ENCODE measurements at regions not wholly inside any gene's neighbourhood (a gene's known extent, or its start where the extent isn't known, plus 50 kb on each side); places are given as distances from the start of the nearest gene placed in this dataset.

DNA sequence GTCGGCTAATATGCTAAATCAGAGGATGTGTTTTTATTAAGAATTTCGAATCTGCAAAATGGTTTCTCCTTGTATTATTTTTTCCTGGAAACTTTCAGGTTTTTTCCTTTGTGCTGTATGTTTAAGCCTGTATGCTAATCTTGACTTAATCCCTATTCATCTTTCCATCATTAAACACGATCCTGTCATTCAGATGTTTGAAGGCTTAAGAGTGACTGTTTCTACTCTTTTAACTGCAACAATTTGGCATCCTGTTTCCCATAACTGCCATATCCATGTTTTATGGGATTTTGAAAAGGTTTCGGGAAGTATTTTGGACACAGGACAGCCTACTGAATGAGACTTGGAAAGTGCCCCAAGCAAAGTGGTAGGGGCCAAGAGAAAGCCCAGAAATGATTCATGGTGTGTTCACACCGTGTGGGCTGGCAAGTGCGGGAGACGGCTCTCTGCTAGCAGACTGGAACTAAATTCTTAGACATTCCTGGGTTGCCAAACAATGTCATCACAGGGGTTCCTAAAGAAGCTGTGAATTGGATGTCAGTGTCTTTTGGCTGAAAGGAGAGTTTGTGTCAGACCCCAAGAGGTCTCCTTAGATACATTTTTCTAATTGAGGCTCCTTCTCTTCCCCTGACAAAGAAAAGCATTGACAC lies 125.4 kb upstream of the ADAMTS16 start:
- DNase-seq (ENCODE audit: low spot score), result no peak

DNA sequence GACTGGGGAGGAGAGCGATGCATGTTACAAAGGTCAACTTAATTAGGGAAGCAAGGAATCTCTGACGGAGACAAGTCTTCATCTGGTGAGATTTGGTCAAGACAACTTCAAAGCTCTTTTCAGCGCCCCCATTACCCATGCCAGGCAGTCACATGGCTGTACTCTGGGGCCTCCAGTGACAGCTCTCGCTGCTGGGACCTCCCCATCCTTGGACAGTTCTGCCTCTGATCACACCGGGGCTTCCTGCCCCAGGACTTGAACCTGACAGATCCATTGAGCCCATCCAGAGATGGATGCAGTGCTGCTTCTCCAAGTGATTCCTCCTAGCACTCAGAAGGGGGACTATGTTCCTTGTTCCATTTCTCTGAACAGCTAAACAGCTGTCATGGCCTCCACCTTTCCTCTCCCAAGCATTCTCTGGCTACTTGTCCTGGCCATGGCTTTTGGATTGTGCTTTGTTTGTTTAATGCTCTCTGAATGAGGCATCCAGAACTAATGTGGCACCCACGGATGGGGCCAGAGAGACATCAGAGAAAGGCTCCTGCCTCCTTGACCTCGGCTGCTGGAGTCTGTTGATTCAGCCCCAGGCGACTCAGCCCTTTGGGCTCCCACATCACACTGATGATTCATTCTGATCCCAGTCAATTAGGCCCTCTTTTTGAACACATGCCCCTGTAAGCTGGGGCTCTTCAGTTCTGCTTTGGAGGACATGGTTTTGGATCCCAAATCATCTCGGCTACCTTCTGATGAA lies 122.1 kb upstream of the ADAMTS16 start:
- DNase-seq (ENCODE audit: low spot score), result no peak

DNA sequence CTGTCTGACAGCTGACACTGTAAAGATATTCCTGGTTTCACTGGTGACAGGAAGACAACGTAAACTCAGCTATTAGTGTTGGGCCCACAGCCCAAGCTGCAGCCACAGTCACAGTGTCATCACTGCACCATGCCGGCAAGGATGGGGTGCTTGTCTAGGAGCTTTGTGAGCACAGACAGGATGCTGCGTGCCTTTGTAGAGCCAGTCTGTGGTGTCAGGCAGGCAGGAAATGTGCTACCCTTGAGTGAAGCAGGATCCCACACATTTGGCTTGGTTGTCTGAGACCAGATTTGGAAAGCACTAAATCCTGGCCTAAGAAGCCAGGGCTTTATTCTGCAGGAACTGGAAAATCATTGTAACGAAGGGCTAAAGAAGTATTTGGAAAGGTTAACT lies 121.6 kb upstream of the ADAMTS16 start:
- no peak for DNase-seq (ENCODE audit: low spot score)

DNA sequence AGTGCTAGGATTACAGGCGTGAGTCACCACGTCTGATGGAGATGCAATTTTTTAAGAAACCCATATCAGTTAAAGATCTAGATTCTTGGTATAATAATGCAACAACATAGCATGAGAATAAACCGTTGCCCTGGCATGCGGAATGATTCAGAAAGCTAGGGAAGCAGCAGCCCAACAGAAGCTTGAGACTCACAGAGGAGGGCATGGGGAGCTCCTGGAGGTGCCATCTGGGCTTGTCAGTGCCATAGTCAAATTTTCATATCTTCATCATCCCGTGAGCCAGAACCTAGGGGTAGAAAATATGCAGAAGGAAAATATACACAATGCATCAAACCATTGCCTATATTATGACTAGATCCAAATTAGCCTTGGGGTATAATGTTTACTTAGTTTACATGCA lies 118.7 kb upstream of the ADAMTS16 start:
- DNase-seq (ENCODE audit: low spot score), result no peak

DNA sequence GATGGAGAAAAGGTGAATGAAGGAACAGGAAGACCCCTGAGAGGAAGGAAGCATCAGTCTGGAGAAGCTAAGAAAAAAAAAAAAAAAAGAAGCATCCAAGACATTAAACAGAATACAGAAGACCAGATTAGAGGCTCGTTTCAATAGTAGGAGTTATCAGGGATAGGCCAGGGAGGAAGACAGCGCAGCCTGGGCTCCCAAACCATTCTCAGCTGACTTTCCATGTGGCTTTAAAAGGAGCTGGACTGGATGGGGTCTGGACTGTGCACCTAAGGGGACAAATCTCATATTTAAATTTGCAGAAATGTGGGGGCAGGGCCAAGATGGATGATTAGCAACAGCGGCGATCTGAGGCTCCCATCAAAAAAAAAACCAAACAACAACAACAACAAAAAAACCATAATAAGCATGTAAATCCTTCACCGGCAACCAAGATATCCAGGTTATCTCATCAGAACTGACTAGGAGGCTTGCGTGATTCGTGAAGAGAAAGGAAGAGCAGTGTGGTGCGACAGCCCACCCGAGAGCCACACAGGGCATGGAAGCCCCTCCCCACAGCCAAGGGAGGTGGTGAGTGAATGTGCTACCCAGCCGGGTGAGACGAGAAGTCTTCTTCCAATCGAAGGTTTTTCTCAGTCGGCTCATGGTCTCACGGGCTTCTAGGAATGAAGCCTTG lies 114.9 kb upstream of the ADAMTS16 start:
- no peak for DNase-seq (ENCODE audit: low spot score)

DNA sequence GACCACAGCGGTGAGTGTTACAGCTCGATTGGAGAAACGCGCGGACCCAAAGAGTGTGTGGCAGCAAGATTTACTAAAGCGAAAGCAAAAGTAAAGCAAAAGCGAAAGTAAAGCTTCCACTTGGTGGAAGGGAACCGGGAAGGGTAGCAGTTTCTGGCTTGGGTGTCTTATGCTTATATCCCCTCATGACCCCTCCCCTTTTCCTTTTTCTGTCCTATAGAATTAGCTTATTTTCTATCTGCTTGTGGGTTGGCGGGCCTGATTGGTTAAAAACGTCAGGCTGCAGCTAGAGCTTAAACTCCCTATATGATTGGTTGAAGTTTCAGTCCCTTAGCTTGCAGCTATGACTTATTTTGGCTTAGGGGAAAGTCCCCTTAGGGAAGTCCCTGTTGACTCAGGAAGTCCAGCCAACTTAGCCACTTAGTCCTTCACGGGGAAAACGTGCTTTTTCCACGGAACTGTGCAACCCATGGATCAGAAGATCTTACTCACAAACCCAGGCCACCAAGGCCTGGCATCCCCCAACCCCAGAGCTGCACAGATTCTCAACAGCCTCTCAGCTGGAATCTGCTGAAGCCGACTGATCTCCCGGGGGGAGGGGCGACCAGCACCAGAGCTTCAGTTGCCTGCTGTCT lies 114.2 kb upstream of the ADAMTS16 start:
- no peak for DNase-seq (ENCODE audit: low spot score)

DNA sequence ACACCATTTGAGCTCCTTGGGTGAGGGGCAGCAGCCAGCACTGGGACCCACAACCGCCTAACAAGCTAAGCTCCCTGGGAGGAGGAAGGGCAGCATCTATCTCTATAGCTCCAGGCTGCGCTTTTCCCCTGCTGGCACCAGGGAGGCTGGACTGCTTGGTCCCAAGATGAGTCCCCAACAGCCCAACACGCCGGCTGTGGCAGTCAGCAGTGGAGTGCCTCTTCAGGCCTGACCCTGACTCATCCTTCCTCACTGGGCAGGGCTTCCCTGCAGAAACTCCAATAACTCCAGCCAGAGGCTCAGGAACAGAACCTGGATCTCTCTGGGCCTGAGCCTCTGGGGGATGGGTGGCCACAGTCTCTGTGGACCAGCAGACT lies 113.7 kb upstream of the ADAMTS16 start:
- DNase-seq (ENCODE audit: low spot score), result no peak

DNA sequence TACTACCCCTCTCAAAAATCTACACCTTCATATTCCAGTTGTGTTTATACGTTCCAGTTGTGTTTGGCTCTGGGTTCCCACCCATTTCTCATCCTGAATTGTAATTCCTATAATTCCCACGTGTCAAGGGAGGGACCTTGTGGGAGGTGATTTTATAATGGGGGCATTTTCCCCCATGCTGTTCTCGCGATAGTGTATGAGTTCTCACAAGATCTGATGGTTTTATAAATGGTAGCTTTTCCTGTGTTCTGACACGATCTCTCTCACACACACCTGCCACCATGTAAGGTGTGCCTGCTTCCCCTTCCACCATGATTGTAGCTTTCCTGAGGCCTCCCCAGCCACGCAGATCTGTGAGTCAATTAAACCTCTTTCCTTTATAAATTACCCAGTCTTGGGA lies 108.5 kb upstream of the ADAMTS16 start:
- DNase-seq (ENCODE audit: low spot score), result no peak

DNA sequence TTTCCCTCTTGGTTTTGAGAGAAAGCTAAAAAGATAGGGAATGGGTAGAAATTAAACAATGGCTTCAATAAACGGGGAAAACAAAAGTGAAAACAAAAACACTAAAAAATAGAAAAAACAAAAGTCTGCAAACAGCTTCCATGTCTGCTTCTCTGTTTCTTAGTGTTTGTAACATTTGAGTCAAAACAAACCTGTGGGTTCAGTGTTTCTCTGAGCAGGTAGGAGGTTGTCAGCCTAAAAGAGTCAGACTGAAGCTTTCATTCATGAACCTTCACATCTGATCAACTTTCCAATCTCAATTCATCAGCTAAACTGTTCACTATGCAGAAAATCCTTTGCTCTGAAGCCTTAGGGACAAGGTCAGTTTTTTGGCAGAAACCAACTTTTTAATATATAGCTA lies 102.5 kb upstream of the ADAMTS16 start:
- DNase-seq (ENCODE audit: low spot score), result no peak

DNA sequence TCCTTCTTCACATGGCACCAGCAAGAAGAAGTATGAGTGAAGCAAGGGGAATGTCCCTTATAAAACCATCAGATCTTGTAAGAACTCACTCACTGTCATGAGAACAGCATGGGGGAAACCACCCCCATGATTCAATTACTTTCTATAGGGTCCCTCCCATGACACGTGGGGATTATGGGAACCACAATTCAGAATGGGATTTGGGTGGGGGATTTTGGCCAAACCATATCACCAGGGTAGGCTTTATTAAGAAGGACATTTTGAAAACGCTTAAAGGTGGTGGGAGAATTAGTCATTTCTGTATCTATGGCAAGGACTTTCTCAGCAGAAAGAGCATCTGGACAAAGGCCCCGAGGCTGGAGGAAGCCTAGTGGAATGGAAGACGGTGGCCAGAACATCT lies 100.2 kb upstream of the ADAMTS16 start:
- DNase-seq (ENCODE audit: low spot score), result no peak

DNA sequence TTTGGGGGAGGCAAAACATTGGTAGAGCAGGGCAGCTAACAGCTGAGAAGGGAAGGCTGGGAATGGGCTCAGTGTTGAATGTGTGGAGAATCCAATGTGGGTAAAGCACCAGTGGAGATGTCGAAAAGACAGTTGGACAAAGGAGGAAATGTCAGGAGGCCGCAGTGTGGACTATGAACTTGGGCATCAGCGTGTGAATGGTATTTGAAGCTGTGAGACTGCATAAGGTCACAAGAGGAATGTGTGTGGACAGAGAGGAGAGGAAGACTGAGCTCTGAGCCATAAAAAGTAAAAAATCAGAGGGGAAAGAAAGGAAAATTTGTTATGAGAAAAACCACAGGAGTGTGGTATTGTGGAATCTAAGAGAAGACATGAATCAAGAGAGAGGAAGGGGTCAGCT lies 99.4 kb upstream of the ADAMTS16 start:
- no peak for DNase-seq (ENCODE audit: low spot score)

DNA sequence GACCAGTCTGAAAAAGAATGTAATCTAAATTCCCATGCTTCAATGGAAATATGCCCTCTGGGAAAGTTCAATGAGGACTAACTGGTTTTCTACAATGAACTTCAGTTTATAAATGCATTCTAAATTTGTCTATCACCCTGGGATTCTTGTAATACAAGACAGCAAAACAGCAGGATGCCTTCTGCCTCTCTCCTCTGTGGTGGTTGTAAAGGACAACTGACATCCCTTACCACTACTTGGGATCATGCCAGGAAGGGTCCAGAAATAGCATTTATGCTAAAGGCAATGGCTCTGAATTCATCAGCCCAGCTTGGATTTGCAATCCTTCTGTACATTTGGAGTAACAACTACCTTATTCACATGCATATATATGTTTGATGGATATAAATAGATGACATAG lies 97.3 kb upstream of the ADAMTS16 start:
- no peak for DNase-seq (ENCODE audit: low spot score)

DNA sequence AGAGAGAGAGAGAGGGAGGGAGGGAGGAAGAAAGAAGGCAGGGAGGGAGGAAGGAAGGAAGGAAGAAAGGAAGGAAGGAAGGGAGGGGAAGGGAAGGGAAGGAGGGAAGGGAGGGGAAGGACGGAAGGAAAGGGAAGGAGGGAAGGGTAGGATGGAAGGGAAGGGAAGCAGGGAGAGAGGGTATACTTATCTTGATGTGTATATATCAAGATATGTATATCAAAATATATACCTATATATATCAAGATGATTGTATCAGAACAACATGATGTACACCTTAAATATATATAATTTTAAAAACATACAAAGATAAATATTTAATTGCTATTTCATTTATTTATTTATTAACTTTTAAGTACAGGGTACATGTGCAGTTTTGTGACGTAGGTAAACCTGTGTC lies 96.8 kb upstream of the ADAMTS16 start:
- DNase-seq (ENCODE audit: low spot score), result no peak

DNA sequence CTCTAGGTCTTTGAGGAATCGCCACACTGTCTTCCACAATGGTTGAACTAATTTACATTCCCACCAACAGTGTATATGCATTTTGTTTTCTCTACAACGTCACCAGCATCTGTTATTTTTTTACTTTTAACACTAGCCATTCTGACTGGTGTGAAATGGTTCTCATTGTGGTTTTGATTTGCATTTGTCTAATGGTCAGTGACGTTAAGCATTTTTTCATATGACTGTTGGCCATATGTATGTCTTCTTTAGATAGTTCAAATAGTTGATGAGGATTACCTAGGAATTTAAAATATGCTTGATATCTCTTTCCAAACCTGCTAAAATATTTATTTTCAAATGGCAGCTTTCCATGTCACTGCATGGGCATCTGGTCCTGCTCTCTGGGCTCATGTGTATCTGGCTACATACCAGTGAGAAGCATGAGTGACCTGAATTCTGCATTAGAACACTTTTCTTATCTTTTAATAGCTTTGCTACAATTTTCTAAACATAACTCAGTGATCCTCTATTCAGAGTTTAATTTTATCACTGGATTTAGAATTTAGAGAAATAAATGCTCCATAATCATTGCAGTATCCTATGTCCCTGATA lies 95.8 kb upstream of the ADAMTS16 start:
- DNase-seq (ENCODE audit: low spot score), result no peak

DNA sequence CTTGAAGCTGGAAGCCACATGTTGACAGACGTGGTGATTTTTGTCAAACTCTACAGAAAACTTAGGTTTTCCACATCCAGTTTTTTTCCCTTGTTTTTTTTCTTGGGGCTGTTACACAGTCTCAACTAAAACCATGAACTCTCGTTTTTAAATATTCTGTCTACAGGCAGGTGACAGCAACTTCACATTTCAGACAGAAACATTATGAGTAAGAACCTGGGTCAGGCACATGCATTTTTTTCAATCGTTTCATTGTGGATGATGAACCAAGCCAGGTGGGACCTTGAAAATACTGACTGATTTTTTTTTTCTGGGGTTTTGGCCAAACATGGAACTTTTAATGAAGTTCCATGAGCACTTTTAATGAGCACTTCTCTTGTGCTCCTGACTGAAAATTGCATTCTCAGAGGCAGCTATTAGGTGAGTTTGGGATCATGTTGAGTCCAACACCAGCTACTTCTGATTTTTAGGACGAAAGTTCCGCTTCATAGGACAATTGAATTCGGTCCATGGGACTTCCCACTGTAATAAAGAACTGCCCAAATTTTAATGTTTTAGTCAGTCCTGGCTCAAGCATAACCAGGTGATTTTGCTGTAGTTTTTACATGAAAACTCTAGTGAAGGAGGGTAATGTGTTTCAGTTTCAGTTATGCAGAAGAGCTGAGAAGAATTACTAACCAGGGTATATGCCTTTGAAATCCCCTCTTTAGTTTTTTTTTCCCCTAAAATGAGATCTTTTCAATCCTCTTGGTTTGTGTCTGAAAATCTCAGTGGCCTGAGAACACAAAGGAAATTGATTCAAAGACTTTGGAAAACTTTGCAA lies 93.2 kb upstream of the ADAMTS16 start:
- no peak for DNase-seq (ENCODE audit: low spot score)

DNA sequence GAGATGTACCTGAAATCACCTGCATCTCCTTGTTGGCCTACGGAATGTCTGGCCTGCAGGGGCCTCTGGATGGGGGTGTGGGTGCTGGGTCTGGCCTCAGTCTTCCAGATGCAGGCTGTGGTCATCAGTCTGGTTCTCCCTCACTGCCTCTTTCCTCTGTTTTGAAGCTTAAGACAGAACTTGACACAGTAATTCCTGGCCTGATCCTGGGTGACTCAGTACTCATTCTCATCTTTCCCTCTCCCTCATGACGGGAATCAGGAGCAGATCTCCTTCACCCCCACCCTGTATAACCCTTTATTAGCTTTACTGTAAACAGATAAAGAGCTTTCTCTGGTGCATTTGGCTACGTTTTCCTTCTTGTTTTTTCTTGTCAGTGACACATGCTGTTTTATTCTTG lies 89.3 kb upstream of the ADAMTS16 start:
- DNase-seq (ENCODE audit: low spot score), result no peak

DNA sequence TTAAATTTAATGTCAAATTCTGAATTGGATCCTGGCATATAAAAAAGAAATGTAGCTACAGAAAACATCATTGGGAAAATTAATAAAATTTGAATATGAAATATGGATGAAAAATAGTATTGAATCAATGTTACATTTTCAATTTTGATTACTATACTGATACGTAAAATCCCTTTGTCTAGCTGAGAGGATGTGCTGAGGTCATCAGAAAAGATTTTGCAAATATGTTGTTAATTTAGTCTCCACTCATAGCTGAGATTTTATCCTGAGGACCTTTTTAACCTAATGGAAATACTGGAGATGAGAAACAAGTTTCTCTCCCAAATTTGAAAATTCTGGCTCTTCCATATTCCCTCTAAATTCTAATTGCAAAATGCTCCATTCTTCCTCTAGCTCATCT lies 84.4 kb upstream of the ADAMTS16 start:
- DNase-seq (ENCODE audit: low spot score), result no peak

DNA sequence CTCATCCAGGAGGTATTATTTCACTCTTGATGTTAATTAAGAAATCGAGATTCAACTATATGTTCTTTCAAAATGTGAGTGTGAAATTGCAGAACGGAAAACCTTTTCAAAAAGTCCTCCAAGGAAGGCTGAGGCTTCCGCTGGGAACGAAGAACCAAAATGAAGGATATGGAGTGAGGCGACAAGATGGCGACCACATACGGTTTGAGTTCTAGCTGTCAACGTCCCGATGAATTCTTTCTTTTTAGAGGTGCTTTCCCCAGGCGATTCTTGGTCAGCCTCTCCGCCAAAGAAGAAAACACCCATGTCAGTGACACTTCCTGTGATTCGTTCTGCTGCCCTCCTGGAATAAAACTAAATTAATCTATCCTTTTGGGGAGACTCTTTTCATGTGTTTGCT lies 78.3 kb upstream of the ADAMTS16 start:
- DNase-seq (ENCODE audit: low spot score), result no peak

DNA sequence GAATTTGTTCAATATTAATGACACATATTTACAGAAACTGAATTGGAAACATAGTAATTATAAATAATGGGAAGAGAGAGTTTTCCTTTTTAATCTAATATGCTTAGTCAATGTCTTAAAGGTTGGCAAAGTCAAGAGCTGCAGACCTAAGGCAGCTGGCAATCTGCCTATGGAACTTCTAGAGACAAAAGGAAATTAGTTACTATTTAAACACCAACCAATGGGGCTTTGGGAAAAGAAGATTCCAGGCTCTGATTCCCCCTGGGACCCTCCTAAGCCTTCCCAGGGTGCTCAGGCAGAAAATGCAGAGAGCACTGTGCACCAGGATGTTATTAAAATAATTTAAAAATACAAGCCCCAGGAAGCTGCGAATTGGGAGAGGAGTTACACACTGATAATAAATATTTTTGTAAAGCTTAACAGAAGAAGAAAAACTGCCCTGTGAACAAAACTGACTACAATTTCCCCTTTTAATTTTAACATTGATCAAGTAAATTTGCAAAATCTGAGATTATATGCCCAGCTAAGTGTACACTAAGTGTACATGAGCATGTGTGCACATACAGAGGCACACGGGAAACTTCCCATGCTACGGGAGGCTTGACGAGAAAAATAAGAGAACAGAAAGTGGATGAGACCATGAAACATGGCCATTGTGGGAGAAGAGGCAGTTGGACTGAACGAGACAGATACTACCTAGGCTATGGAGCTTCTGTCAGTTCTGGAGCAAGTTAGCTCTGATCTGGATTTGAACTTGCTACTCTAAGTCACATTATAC lies 77.4 kb upstream of the ADAMTS16 start:
- DNase-seq (ENCODE audit: low spot score), result no peak

DNA sequence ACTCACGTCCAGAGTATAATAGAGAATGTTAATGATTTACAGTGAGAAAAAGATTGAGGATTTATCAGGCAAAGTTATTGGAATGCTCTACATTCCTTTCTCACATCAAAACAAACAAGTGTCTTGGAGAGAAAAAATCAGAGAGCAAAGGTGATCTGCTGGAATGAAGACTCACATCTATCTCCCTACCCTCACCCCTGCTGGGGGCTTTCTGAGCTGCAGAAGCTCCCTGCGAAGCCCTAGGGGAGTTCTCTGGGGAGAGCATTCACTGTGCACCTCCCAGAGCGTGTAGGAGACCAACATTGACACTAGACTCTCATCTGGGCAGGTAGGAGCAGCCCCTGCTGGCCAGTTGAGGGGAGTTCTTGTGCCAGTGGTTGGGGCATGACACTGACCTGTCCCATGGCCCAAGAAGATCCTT lies 76.6 kb upstream of the ADAMTS16 start:
- no peak for DNase-seq (ENCODE audit: low spot score)

DNA sequence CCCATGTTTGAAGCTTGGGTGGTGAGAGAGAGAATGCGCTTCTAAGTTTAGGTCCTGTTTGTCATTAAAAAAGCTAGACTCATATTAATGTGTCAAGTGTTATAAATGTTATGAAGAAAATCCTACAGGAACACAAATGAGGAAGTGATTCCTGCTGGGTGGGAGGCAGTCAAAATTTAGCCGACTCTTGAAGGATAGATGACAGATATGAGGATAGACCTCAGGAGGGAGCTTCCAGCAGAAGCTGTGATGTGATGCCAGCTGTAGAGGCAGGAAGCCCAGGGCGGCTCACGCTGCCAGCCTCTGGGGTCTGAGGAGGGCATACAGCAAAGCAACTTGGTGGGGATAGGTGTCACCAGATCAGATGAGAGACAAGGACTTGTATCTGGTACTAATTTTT lies 74.7 kb upstream of the ADAMTS16 start:
- DNase-seq (ENCODE audit: low spot score), result no peak

Data from kidney capillary endothelial cell (primary cell).